HG03045 (cell line): ENCODE measurements at regions not wholly inside any gene's neighbourhood (a gene's known extent, or its start where the extent isn't known, plus 50 kb on each side); places are given as distances from the start of the nearest gene placed in this dataset.
"Not testable (repeated sequence)": the region's sequence is repeated elsewhere in the genome, so short reads cannot be mapped to it uniquely, and the experiment has no call there.

Experiments
- ATAC-seq: cut with Tn5 transposase; IDR thresholded peaks from one replicate; pipeline ENCODE4 v1.9.1; 2021; ENCODE audit warnings: mild to moderate bottlenecking, moderate library complexity; ENCODE audit not compliant: unreplicated experiment

DNA sequence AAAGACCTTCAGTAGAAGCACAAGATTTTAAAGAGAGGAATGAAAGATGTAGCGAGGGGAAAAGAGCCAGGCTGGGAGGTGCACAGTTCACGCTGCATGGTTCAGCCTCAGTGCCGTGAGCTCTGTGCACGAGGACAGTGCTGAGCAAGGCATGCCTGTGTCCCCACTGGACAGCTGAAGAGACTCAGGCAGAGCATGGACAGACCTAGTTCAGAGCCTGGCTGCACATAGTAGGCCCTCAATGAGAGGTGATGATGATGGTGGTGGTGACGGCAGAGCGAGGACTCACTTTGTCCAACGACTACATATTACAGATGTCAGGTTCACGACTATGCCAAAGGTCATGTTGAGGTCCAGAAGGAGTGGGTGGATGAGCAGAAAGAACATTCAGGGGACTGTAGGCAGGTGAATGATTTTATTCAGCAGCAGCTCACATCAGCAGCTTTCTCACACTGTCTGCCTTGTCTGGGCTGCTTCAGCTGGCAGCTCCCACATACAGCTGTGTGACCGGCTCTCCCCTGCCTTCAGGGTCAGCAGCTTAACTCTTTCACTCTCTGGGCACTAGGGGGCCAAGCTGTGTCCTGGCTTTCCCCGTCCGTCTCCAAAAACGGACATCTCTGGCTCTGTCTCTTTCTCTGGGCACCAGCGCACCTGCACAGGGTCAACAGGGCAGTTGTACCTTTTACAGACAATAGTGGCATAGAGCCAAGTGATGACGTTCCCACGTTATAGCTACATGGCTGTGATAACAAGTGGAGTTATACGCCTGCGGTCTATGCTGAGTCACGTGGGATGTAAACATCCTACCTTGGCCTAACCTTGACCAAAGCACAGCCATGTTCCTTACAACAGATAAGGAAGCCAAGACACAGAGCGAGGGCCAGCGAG is 83.4 kb upstream of the KCNK12 start:
- ATAC-seq: no peak

DNA sequence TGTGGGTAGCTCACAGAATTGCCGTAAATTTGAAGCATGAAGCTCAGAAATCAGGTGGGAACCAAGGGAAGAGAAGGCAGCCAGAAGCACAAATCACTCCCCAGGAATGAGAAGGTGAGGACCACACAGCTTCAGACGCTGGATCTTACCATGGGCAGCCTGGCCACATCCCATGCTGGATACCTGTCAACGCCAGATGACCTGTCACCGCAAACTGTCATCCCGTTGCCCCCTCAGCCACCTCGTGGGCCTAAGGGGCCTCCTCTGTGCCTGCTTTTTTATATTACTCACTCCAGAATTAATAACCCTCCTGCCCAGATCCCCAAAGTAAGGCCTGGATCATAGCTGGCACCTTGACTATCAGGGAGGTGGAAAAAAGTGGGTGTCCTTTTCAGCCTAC is 82.3 kb upstream of the KCNK12 start:
- no peak for ATAC-seq

DNA sequence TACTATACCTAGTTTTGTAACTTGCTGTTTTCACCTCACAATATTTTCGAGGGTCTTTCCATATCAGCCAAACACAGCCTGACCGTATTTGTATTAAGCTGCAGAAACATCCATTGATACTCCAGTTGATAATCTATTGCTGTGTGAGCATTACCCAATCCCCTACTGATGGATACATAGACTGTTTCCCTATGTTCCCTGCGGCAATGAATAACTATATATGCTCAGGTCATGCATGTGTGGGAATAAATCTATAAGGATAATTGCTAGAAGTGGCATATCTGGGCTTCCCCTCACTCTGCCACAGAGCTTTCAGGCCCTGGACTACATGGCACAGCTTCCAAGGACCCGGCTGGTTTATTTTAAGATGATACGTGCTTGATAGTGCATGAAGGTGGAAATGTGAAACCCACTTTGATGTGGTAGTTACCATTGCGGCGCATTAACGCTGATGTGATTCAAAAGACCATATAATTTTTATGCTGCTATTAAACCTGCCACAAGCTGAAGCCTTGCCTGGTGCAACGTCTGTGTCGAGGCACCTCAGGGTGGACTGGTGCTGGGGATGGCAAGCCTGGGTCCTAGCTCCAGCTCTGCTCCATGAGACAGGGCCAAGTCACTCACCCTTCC is 81.4 kb upstream of the KCNK12 start:
- no peak for ATAC-seq

DNA sequence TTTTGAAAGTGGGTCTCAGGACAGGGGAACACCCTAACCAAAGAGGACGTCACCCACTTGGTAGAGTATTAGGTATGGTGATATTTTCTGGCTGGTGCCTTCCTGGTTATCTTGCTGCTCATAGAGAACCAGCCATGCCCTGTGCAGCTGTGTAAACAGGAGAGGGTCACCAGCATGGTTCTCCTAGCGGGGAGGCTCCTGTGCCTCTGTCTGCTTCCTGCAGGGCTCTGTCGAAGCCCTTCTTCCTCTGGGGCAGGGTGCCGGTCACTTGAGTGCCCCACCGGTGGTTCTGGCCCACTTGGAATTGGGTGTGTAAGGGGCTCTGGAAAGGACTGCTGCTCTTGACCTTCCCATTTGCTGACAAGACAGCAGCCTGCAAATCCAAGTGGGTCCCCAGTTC is 80.5 kb upstream of the KCNK12 start:
- ATAC-seq: no peak

DNA sequence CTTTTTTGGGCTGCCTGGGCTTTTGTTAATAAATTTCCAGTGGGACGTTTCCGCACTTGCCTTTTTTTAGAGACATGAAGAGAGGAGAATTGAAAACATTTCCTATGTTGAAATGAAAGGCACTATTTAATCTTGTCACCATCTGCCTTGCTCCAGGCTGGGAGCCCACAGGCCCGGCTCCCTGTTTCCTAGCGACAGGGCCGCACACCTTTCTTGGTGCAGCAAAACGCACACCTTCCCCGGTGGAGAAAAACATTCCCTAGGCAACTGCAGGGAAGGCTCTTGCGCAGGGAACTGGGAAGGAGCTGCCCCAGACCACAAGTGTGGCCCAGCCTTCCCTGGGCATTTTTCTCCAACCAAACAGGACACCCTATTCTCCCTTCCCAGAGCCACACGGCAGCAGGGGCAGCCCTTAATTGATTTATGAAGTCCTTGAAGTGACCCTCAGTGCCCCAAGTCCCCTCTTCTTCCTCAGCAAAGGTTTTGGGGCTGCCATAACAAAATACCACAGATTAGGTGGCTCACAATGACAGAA is 79.3 kb upstream of the KCNK12 start:
- ATAC-seq: no peak

DNA sequence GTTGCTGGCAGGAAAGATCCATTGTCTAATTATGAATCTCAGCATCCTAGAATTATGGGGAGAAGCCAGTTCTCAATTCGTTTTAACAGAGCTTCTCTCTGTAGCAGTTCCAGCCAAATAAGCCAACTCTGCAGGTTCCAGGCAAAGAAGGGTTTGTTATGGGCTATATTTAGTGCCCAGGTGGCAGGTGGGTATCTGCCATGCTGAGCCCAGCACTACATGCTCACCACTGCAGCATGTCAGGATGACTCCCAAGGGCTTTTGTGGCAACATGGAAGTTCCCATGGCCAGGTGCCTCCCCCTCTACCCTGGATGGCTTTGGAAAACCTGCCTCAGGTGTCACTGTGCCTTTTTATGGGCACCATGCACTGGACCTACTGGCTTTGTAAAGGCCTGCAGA is 74.5 kb upstream of the KCNK12 start:
- ATAC-seq: no peak

DNA sequence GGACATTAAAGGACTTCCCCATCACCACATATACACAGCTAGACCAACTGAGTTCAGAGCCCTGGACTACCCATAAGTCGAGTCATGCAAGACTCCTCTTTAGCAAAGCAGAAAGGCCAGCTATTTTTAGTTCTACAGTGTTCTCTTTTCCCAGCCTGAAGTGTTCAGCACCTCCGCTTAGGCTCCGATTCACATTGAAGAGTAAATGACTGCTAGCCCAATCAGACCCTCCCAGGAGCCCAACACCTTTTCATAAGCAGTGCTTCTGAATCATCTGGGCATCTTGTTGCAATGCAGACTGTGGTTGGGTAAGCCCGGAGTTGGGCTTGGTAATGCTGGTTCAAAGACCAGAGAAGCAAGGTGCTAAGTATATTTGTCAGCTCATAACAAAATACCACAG is 73.6 kb upstream of the KCNK12 start:
- ATAC-seq: no peak

DNA sequence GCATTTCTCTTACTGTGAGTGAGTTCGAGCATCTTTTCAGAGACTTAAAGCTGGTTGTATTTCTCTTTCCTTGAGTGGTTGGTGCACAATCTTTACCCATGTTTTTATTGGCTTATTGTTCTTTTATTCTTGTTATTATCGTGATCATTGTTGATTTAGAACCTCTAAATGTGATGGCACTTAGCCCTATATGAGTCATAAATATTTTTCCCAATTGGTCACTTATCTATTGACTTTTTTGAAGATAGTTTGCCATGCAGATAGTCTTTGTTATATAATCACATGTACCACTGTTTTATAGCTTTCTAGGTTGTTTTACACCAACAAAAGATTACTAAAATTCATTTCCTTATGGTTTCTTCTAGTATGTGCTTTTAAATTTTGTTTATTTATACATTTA is 70.6 kb upstream of the KCNK12 start:
- ATAC-seq: no peak

DNA sequence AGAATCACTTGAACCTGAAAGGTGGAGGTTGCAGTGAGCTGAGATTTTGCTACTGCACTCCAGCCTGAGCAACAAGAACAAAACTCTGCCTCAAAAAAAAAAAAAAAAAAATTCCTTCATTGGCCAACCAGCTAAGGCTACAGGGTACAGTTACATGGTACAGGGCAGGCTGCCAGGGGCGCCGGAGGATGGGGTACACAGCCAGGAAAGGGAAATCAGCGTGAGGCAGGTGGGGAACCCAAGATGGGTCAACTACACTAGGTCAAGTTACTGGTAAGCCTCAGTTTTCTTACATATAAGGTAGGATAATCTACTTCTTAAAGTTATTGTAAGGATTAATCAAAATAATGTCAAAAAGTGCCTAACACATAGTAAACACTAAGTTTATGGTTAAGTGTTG is 69.6 kb upstream of the KCNK12 start:
- no peak for ATAC-seq

DNA sequence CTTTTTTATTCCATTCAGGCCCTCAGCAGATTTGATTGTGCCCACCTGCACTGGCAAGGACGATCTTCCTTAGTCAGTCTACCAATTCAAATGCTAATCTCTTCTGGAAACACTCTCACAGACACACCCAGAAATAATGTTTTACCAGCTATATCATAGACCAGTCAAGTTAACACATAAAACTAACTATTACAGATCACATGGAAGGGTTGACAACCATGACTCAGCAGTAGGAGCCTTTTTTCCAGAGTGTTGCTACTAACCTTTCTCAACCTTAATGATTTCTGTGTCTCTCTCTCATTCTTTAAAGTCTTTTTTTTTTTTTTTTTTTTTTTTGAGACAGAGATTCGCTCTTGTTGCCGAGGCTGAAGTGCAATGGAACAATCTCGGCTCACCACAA is 68.7 kb upstream of the KCNK12 start:
- ATAC-seq: no peak

DNA sequence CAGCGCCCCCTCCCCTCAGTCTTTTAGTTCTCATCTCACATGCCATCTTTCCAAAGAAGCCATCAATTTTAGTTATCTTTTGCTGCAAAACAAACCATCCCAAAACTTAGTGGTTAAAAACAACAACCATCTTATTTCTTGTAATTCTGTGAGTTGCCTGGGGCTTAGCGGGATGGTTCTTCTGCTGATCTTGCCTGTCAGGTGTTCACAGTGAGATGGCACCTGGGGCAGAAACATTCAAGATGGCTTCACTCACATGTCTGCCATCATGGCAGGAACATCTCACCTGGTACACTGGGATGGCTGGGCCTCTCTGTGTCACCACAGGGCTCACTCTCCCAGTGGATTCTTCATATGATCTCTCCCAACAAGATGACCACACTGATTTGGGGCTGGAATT is 67.6 kb upstream of the KCNK12 start:
- ATAC-seq: no peak

DNA sequence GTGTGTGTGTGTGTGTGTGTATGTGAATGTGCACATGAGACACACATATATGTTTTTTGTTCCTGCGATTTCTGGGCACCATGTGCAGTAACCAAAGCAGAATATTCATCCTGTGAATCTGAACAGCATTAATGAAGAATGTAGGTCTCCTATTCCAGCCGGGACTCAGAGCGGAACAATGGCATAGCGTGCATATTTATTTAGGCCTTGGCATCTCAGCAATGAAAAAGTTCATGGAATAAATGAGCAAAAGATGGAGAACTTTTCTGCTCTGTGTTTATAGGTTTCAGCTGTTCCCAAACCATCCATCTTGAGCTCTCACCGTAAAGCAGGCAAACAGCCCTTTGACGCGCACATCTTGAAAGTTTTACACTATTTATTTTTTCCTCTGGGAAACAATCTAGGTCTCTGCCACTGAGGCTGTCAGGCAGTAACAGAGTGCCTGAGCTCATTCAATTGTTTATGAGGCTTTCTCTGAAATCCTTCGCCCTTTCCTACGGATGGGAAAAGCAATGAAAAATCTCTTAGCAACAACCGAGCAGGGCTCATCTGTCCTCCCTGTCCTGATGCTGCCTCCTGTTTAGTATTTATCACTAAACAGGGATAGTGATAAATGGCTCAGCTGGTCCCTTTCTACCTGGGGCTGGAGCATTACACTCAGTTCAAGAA is 65.9 kb upstream of the KCNK12 start:
- ATAC-seq: no peak

DNA sequence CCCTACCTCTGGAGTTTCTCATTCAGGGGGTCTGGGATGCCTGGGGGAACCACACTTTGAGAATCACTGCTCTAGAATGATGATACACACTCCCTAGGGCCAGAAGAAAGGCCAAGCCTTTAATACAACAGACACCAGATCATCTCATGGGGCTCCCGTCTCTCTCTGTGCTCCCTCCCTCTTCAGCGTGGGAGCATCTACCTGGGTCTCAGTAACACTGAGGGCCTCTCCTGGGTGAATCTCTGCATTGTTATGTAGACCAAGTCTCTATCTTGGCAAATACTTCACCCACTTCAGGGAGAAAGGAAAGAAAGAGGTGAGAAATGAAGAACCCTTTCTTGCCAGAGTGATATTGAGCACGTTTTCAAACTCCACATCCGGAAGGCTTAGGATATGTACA is 65.4 kb upstream of the KCNK12 start:
- ATAC-seq: no peak

DNA sequence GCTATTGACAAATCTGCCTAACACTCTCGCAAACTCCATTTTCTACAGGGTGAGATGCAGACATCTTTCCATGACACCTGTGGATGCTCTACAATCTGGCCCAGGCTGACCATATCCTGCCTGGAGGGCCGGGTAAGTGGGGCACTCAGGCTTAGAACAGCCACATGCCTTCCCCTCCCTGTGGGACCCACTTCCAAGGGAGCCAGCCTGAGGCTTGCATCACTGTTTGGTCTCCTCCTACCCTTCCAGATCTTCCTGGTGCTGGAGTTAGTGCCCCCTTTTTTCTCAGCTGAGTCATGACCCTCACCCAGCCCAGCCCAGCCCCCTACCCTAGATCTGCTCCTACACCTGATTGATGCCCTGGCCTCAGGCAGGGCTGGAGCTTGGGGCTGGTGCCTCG is 62.0 kb upstream of the KCNK12 start:
- no peak for ATAC-seq

DNA sequence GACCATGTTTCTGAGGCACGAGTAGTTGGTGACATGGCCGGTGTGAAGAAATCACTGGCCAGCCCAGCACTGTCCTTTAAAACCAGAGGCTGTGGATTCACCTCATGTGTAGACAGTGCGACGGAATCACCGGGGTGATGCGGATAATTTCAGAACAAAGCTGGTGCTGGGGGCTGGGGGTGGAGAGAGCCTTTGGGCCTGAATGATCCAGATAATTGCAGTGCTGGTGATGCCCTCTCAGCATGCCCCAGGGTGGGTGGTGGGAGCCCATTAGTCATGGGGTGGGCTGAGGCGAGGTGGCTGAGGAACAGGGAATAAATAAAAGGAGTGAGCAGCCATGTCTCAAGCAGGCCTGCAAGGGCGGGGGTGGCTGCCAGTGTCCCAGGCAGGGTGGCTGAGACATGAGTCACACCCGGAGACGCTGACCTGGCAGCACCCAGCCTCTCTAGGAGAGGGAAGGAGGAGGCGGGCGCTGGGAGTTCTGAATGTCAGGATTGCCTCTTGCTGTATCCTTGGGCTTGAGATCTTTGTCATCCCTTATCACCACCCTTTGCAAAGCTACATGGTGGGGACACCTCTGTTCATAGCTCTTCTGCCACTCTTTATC is 61.1 kb upstream of the KCNK12 start:
- no peak for ATAC-seq

DNA sequence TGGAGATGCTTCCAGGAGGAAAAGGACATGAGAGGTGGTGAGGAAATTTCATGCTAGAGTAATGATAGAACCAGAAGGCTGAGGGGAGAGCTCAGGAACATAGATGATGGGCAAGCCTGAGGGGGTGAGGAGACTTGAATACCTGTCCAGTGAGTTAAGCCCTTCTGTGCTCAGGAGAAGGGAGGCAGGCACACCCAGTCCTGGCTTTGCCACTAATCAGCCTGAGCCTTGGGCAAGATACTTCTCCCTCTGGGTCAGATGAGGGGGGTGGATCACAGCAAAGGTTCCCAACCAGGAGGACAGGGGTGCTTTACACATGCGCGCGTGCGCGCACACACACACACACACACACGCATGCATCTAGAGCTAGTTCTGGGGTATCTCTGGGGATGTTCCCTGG is 60.5 kb upstream of the KCNK12 start:
- ATAC-seq: no peak

DNA sequence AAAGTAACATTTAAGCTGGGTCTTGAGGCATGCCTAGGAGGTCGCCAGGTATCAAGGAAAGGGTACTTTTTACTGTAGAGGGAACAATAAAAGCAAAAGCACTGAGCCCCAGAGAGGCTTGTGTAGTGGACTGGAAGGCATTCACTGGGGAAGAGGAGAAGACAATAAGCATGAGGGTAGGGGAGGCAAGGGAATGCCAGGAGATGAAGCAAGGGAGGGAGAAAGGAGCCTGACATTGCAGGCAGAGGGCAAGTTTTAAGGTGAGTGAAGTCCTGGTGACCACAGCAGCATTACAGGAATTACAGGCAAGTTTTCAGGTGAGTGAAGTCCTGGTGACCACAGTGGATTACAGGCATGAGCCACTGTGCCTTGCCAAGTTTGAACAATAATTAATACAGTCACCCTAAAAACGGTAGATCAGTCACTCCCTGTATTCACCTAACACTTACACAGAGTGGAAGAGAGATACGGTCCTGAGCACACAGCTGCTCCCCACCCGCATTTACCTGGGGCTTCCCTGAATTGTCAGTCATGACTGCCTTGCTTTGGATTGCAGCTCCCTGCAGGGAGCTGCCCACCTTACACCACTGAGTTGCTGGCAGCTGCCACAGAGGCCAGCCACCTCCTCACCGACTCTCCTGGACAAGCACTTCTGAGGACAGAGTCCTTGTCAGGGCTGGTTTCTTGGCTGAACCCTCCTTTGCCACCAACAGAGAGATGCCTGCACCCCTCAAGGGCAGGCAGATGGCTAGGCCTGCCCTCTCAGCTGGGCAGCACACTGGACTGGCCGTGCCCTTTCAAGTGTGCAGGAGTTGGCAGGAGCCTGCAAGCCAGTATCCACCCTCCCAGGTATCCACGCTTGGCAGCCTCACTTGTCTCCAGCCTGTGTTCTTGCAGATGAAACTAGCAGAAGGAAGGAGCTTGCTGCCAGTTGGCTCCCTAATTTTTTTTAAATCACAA is 59.0 kb upstream of the KCNK12 start:
- ATAC-seq: no peak

DNA sequence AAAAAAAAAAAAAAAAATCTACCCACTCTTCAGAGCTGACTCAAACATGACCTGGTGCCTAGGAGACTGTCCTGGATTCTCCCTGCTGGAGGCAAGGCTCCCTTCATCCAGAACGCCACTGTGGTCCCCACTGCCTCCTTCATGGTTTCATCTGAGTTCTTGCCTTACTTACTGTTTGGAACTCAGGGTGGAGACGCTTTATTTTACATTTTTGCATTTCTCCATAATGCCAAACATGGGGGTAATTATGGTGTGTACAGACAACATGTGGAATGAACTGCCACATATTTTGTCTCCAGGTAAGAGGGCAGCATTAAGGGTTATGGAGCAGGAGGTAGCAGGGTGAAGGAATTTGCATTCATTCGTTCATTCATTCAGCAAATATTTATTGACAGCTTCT is 58.1 kb upstream of the KCNK12 start:
- ATAC-seq: no peak

DNA sequence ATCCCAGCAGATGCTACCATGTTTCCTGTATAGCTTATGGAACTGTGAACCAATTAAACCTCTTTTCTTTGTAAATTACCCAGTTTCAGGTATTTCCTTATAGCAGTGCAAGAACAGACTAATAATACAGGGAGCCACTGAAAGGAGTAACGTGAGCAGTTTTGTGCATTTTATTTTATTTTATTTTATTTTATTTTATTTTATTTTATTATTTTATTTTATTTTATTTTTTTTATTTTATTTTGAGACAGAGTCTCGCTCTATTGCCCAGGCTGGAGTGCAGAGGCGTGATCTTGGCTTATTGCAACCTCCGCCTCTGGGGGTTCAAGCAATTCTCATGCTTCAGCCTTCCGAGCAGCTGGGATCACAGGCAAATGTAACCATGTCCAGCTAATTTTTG is 55.9 kb upstream of the KCNK12 start:
- ATAC-seq: no peak

DNA sequence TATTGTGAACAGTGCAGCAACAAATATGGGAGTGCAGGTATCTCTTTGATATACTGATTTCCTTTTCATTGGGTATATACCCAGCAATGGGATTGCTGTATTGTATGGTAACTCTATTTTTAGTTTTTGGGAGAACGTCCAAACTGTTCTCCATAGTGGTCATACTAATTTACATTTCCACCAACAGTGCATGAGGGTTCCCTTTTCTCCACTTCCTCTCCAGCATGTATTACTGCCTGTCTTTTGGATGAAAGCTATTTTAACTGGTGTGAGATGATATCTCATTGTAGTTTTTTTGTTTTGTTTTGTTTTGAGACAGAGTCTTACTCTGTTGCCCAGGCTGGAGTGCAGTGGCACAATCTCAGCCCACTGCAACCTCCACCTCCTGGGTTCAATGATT is 52.4 kb upstream of the KCNK12 start:
- not testable (repeated sequence) for ATAC-seq
